ENCODE measurements at regions not wholly inside any gene's neighbourhood (a gene's known extent, or its start where the extent isn't known, plus 50 kb on each side); places are given as distances from the start of the nearest gene placed in this dataset.

DNA sequence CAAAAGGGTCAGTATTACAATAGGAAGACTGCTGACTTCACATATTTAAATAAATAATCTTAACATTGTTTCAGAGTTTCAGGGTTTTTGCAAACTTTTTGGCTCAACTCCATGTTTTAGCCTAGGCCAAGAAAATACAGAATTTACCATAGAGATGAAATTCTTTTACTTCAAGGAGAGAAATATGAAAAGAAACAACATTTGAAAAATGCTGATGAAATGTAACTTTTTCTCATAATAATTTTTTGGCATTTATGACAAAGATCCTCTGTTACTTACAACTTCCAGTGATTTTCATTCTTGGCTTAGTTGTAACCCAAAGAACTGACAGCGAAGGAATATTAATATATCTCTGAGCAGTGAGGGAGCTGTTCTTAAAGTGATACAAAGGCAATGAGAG, 316.1 kb upstream of the EMCN start:
- intact Hi-C loops (cut with micrococcal nuclease): no loop called here
- CTCF ChIA-PET: no interaction called here
- Mint-ChIP-seq H3K9me3 (peaks cover 2% of the 10 kb centered on the region), H3K4me1 (ENCODE audit: low read depth) (no peaks in the 10 kb centered on the region), H3K4me3 (no peak overlapping the region), H3K27ac (no peak overlapping the region), H3K36me3 (ENCODE audit: low read depth) (no peaks in the 10 kb centered on the region), H3K27me3 (ENCODE audit: low read depth) (peaks cover 8% of the 10 kb centered on the region)
- no peak for DNase-seq

DNA sequence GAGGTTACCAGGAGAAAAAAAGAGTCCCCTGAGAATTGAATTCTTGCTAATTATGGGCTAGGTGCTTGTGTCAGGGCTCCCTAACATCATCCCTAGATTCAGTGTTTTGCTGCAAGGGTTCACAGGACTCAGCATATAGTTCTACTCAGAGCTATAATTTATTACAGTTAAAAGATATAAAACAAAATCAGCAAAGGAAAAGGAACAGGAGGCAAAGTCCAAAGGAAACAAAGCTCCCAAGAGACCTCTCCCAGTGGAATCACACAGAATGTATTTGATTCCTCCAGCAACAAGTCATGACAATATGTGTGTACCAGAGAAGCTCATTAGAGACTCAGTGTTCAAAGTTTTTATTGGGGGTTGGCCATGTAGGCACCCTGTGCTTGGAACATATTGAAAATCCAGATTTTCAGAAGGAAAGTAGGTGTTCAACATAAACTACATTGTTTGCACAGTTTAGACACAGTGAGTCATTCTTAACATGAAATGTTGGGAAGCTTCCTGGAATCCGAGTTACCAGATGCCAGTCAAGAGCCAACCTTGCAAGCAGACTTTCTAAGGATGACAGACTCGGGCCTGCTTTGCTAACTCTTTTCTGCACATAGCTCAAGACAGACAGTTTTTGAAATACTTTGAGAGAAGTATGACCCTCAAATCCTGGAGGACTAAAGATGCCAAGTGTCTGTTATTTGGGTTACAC, 311.3 kb upstream of the EMCN start:
- peaks cover 6% of the 10 kb centered on the region for H3K9me3 Mint-ChIP-seq
- DNase-seq: no peak
- intact Hi-C loops (cut with micrococcal nuclease): loop anchor here (10.0 kb wide), 1 partner anchor 834 kb away; no protein-coding TSS in a partner anchor
- CTCF ChIA-PET: no interaction called here
- H3K27ac Mint-ChIP-seq: no peak overlapping the region
- no peak overlapping the region for H3K4me3 Mint-ChIP-seq
- H3K36me3 Mint-ChIP-seq (ENCODE audit: low read depth): no peaks in the 10 kb centered on the region
- no peaks in the 10 kb centered on the region for H3K4me1 Mint-ChIP-seq (ENCODE audit: low read depth)
- H3K27me3 Mint-ChIP-seq (ENCODE audit: low read depth): peaks cover 10% of the 10 kb centered on the region

DNA sequence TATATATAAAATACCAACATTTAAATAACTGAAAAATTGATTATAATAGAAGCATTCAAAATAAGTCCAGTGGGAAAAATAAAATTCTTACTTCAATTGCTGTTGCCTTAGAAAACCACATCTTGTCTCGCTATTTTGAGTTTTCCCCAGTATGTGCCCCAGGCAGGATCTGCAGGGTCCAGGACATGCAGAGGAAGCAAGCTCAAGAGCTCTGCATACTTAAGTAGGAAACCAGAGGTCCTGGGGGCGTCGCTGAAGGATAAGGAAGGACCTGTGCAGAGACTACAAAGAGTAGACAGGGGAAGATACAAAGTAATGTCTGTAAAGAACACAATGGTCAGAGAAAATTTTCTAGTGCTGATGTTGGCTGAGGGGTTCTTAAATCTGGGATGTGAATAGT, 310.5 kb upstream of the EMCN start:
- no peak overlapping the region for H3K4me3 Mint-ChIP-seq
- CTCF ChIA-PET: interaction anchor here (0.5 kb wide), 1 partner anchor 68 kb away, joined by 3 read pairs; no protein-coding TSS in a partner anchor
- H3K27me3 Mint-ChIP-seq (ENCODE audit: low read depth): peaks cover 10% of the 10 kb centered on the region
- H3K9me3 Mint-ChIP-seq: peaks cover 6% of the 10 kb centered on the region
- peaks cover 3% of the 10 kb centered on the region for H3K4me1 Mint-ChIP-seq (ENCODE audit: low read depth)
- no peaks in the 10 kb centered on the region for H3K36me3 Mint-ChIP-seq (ENCODE audit: low read depth)
- H3K27ac Mint-ChIP-seq: no peak overlapping the region
- DNase-seq: no peak
- intact Hi-C loops (cut with micrococcal nuclease): loop anchor here (10.0 kb wide), 1 partner anchor 834 kb away; no protein-coding TSS in a partner anchor

DNA sequence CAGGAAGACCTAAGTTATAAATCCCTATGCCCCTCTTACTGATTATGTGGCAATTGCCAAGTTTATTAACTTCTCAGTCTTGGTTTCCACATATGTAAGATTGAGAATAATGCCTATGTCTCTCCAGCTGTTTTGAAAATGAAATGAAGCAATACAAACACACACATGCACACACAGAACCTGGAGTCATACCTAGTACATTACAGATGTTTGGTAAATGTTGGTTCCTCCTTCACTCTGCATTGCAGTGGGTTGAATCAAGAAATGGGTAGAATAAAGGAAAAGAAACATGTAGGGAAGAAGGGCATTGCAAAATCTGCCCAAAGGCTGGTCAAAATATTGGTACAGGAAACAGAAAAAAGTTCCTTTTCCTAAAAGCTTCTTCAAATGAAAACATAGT, 309.9 kb upstream of the EMCN start:
- CTCF ChIA-PET: interaction anchor here (0.5 kb wide), 1 partner anchor 68 kb away, joined by 3 read pairs; no protein-coding TSS in a partner anchor
- intact Hi-C loops (cut with micrococcal nuclease): loop anchor here (10.0 kb wide), 1 partner anchor 833 kb away; no protein-coding TSS in a partner anchor
- peaks cover 6% of the 10 kb centered on the region for H3K9me3 Mint-ChIP-seq
- H3K4me3 Mint-ChIP-seq: no peak overlapping the region
- peaks cover 10% of the 10 kb centered on the region for H3K27me3 Mint-ChIP-seq (ENCODE audit: low read depth)
- DNase-seq: no peak
- H3K27ac Mint-ChIP-seq: no peak overlapping the region
- H3K36me3 Mint-ChIP-seq (ENCODE audit: low read depth): no peaks in the 10 kb centered on the region
- H3K4me1 Mint-ChIP-seq (ENCODE audit: low read depth): peaks cover 7% of the 10 kb centered on the region

DNA sequence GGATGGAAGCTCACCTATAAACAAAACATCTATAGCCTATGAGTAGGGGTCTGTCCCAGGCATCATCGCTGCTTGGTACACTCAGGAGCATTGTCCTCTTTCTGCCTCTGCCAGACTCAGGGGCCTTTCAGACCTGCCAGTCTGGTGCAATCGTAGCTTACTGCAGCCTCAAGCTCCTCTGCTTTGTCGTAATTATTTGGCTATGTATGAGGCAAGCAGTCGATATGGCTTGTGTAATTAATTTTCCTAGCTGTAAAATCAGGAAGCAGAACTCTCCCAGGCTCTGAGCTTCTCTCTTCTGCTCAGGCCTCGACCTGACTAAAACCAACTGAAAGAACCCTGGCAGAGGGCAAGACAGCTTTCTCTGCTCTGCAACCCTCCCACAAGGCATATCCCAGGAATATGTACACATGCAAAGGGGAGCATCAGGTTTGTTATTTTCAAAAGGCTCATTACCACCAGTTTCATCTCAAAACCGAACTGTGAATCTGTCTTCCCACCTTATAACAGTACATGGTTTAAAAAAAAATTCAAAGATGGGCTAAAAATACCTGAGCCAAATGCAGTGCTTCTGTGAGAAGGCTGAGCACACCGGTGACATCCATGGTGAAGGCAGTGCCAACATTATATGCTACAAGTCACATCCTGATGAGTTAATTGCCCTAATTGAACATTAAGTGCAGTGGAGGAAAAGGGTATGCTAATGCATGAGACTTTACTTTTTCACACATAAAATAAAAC, 309.2 kb upstream of the EMCN start:
- Mint-ChIP-seq H3K9me3 (peaks cover 6% of the 10 kb centered on the region), H3K27ac (no peak overlapping the region), H3K4me3 (no peak overlapping the region), H3K27me3 (ENCODE audit: low read depth) (peaks cover 7% of the 10 kb centered on the region), H3K36me3 (ENCODE audit: low read depth) (no peaks in the 10 kb centered on the region), H3K4me1 (ENCODE audit: low read depth) (peaks cover 9% of the 10 kb centered on the region)
- no peak for DNase-seq
- CTCF ChIA-PET: no interaction called here
- intact Hi-C loops (cut with micrococcal nuclease): loop anchor here (10.0 kb wide), 1 partner anchor 832 kb away; no protein-coding TSS in a partner anchor

DNA sequence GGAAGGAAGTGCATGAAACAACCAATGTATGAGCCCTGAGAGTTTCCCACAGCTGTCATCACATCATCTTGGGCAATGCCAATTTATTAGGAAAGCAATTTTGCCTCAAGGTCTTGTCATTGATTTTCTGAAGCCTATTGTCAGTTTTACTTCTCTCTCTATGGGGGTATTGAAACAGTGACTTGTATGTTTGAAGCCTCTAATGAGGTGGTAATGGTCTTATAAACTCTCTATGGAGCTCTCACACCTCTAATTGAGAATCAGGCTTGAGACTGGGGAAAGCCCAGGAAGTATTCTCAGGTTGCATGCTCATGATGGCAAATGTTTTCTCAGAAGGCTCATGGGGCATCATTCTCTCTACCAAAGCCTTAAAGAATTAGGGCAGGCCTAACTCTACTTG, 308.2 kb upstream of the EMCN start:
- DNase-seq: no peak
- CTCF ChIA-PET: no interaction called here
- Mint-ChIP-seq H3K4me1 (ENCODE audit: low read depth) (peaks cover 9% of the 10 kb centered on the region), H3K9me3 (peaks cover 6% of the 10 kb centered on the region), H3K36me3 (ENCODE audit: low read depth) (no peaks in the 10 kb centered on the region), H3K27ac (no peak overlapping the region), H3K27me3 (ENCODE audit: low read depth) (peaks cover 7% of the 10 kb centered on the region), H3K4me3 (no peak overlapping the region)
- intact Hi-C loops (cut with micrococcal nuclease): loop anchor here (10.0 kb wide), 1 partner anchor 831 kb away; no protein-coding TSS in a partner anchor

DNA sequence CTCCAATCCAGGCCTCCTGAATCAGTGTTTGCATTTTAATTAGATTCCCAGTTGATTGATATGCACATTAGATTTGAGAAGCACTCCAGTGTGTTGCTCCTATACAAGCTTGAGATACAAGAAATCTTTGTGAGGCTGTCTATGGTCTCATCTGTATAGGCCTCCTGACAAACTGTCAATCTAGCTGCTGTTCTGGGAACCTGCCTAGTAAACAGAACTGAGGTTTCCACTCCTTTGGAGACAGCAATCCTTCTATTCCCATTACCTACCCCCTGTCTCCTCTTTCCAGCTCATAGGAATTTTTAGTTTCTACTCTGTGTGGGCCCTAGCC, 306.1 kb upstream of the EMCN start:
- Mint-ChIP-seq H3K4me3 (no peak overlapping the region), H3K27ac (no peak overlapping the region), H3K27me3 (ENCODE audit: low read depth) (peaks cover 5% of the 10 kb centered on the region), H3K36me3 (ENCODE audit: low read depth) (no peaks in the 10 kb centered on the region), H3K9me3 (peaks cover 4% of the 10 kb centered on the region), H3K4me1 (ENCODE audit: low read depth) (peaks cover 9% of the 10 kb centered on the region)
- intact Hi-C loops (cut with micrococcal nuclease): loop anchor here (1.0 to 10.0 kb wide), 15 partner anchors 196 to 1521 kb away; partner anchors contain the start of genes DNAJB14 and SLC39A8
- CTCF ChIA-PET: no interaction called here
- DNase-seq: no peak

DNA sequence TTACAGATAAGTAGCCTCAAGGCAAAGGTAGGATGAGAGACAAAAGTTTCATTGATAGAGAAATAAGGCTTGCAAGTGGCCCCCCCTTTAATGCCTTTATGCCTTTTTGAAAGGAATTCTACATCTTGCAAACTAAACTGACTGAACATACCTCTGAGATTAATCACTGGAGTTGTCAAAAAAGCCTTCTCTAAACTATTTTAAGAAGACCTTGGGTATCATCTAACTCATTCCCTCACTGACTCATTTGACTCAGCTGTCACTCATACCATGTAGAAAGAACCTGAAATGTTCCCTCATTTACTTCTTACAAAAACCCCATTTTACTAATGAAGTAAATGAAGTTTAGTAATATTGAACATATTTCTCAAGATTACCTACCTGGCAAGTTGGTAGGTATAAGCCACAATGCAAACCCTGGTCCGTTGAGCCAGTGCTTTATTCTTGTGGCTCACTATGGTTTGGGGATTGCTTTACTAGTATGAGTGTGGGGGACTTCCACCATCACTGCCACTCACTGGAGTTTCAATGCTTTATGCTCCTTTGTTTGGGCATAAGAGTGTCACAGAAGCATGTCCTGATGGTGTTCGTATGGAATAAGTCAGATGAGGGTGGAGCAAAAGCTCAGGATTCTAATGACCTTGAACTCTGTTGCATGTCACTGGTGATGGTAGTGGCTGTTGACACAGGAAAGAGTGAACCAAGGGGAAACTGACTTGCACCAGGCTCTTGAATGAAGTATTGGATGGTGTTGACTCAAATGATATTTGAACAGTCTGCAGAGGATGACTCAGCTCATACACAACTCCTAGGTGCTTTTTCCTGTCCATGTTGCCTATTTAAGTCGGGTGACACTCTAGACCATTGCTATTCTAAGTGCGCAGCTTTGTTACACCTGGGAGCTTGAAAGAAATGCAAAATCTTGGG, 305.5 kb upstream of the EMCN start:
- Mint-ChIP-seq H3K4me3 (no peak overlapping the region), H3K36me3 (ENCODE audit: low read depth) (no peaks in the 10 kb centered on the region), H3K27ac (peak overlapping the region; percentile 82), H3K9me3 (no peaks in the 10 kb centered on the region), H3K4me1 (ENCODE audit: low read depth) (peaks cover 9% of the 10 kb centered on the region), H3K27me3 (ENCODE audit: low read depth) (peaks cover under 1% of the 10 kb centered on the region)
- CTCF ChIA-PET: interaction anchor here (0.6 kb wide), 1 partner anchor 53 kb away, joined by 3 read pairs; no protein-coding TSS in a partner anchor
- DNase-seq: peak; percentile 53
- intact Hi-C loops (cut with micrococcal nuclease): loop anchor here (1.0 to 10.0 kb wide), 15 partner anchors 197 to 1521 kb away; partner anchors contain the start of genes DNAJB14 and SLC39A8

DNA sequence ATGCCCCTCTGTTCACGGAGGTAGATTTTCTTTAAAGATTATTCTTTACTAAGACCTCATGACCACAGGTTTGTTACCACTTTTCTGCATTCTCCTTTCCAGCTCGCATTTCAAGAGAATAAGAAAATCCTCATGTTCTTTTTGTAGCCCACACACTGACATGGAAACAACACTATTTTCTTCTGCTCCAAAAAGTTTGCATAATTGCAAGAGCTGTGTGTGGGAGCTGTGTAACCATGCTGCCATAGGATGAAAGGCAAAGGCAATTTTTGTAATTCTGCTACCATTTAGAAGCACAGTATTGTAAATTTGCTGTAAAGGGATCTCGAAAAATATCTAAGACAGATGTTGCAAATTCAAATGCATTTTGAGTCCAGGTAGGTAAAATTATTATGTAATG, 302.4 kb upstream of the EMCN start:
- DNase-seq: no peak
- peaks cover 9% of the 10 kb centered on the region for H3K4me1 Mint-ChIP-seq (ENCODE audit: low read depth)
- H3K36me3 Mint-ChIP-seq (ENCODE audit: low read depth): no peaks in the 10 kb centered on the region
- intact Hi-C loops (cut with micrococcal nuclease): loop anchor here (5.0 to 10.0 kb wide), 3 partner anchors 825 to 1187 kb away; no protein-coding TSS in a partner anchor
- H3K27ac Mint-ChIP-seq: no peak overlapping the region
- H3K4me3 Mint-ChIP-seq: no peak overlapping the region
- H3K27me3 Mint-ChIP-seq (ENCODE audit: low read depth): no peaks in the 10 kb centered on the region
- H3K9me3 Mint-ChIP-seq: no peaks in the 10 kb centered on the region
- CTCF ChIA-PET: no interaction called here

DNA sequence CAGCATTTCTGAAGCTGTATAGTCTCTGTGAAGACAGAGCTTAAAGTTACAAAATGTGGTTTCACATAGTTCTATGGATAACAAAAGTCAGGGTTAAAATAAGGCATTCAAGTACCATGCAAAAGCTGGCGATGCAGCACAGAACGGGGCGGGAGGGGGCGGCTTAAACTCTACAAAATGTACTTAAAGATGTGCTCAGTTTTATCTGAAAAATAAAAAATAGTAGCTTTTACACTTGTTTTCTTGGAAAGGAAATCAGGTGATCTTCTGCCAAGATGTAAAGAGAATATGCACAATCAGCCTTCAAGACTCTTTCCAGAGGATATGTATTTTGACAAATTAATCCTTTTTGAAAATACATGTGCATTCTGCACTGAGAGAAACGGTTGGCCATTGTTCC, 301.7 kb upstream of the EMCN start:
- DNase-seq: no peak
- intact Hi-C loops (cut with micrococcal nuclease): no loop called here
- Mint-ChIP-seq H3K36me3 (ENCODE audit: low read depth) (no peaks in the 10 kb centered on the region), H3K4me3 (no peak overlapping the region), H3K27ac (no peak overlapping the region), H3K9me3 (no peaks in the 10 kb centered on the region), H3K4me1 (ENCODE audit: low read depth) (peaks cover 9% of the 10 kb centered on the region), H3K27me3 (ENCODE audit: low read depth) (no peaks in the 10 kb centered on the region)
- CTCF ChIA-PET: no interaction called here

DNA sequence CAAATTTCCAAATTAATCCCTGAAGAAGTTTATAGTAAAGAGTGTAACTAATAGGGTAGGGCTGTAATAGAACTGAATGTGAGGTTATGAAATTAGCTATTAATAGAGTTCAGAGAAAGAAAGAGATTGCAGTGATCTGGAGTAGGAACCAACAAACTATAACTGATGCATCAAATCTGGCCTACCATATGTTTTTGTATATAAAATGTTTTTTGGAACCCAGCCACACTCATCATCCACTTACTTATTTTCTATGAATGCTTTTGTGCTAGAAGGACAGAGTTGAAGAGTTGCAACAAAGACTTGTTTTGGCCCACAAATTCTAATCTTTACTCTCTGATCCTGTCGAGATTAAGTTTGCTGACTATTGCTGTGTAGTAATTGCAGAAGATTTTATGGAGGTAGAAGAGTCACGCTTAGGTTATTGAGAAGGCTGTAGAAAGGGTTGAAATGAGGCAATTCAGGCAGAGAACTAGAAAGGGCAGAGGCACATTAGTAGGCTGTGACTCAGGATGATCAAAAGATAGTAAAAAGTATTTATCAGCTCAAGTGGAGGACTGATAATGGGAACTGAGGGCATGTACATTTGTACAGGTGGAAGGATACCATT, 298.7 kb upstream of the EMCN start:
- no peaks in the 10 kb centered on the region for H3K9me3 Mint-ChIP-seq
- no peaks in the 10 kb centered on the region for H3K27me3 Mint-ChIP-seq (ENCODE audit: low read depth)
- DNase-seq: no peak
- no peaks in the 10 kb centered on the region for H3K4me1 Mint-ChIP-seq (ENCODE audit: low read depth)
- H3K27ac Mint-ChIP-seq: no peak overlapping the region
- H3K4me3 Mint-ChIP-seq: no peak overlapping the region
- intact Hi-C loops (cut with micrococcal nuclease): no loop called here
- H3K36me3 Mint-ChIP-seq (ENCODE audit: low read depth): no peaks in the 10 kb centered on the region
- CTCF ChIA-PET: interaction anchor here (0.7 to 1.1 kb wide), 2 partner anchors 33 to 138 kb away, joined by 3 read pairs; no protein-coding TSS in a partner anchor
